ENCODE measurements at regions not wholly inside any gene's neighbourhood (a gene's known extent, or its start where the extent isn't known, plus 50 kb on each side); places are given as distances from the start of the nearest gene placed in this dataset.

GRCh38 chr4:128483041-128483440, 195.4 kb upstream of the PGRMC2 start:
- Histone ChIP-seq H3K27ac (ENCODE audit: low read length) (no peak overlapping the region), H3K36me3 (ENCODE audit: insufficient read depth, low read depth, low read length) (no peaks in the 10 kb centered on the region), H3K9me3 (ENCODE audit: insufficient read depth, low read depth, low read length) (no peaks in the 10 kb centered on the region), H3K27me3 (ENCODE audit: insufficient read depth, low read length) (no peaks in the 10 kb centered on the region), H3K9ac (ENCODE audit: low read depth, low read length) (no peak overlapping the region), H3K4me1 (ENCODE audit: insufficient read depth, low read length) (no peaks in the 10 kb centered on the region), H3K4me3 (ENCODE audit: low read length) (no peak overlapping the region)

GRCh38 chr4:128481752-128482480, 194.3 kb upstream of the PGRMC2 start:
- no peaks in the 10 kb centered on the region for H3K36me3 ChIP-seq (ENCODE audit: insufficient read depth, low read depth, low read length)
- no peaks in the 10 kb centered on the region for H3K27me3 ChIP-seq (ENCODE audit: insufficient read depth, low read length)
- no peak overlapping the region for H3K27ac ChIP-seq (ENCODE audit: low read length)
- H3K9ac ChIP-seq (ENCODE audit: low read depth, low read length), result no peak overlapping the region
- H3K9me3 ChIP-seq (ENCODE audit: insufficient read depth, low read depth, low read length), result no peaks in the 10 kb centered on the region
- no peaks in the 10 kb centered on the region for H3K4me1 ChIP-seq (ENCODE audit: insufficient read depth, low read length)
- H3K4me3 ChIP-seq (ENCODE audit: low read length), result no peak overlapping the region

DNA sequence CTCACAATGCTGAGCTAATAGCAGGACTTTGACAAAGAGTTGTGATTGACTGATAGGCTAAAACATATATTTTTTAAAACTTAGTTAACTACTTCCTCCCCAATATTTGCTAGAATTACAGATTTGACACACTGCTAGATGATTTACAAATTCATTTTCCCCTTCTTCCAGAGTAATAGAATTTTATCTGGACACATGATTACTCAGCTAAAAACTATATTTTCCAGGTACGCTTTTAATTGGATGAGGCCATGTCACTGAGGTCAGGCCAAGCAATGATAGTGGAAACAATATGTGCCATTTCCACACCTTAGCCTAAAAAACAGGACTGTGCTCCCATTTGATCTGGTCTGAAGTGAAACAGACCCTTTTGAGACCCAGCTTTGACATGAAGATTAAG, 193.3 kb upstream of the PGRMC2 start:
- Histone ChIP-seq H3K9me3 (ENCODE audit: insufficient read depth, low read depth, low read length) (no peaks in the 10 kb centered on the region), H3K4me3 (ENCODE audit: low read length) (no peak overlapping the region), H3K27ac (ENCODE audit: low read length) (no peak overlapping the region), H3K36me3 (ENCODE audit: insufficient read depth, low read depth, low read length) (no peaks in the 10 kb centered on the region), H3K9ac (ENCODE audit: low read depth, low read length) (no peak overlapping the region), H3K4me1 (ENCODE audit: insufficient read depth, low read length) (no peaks in the 10 kb centered on the region), H3K27me3 (ENCODE audit: insufficient read depth, low read length) (no peaks in the 10 kb centered on the region)

DNA sequence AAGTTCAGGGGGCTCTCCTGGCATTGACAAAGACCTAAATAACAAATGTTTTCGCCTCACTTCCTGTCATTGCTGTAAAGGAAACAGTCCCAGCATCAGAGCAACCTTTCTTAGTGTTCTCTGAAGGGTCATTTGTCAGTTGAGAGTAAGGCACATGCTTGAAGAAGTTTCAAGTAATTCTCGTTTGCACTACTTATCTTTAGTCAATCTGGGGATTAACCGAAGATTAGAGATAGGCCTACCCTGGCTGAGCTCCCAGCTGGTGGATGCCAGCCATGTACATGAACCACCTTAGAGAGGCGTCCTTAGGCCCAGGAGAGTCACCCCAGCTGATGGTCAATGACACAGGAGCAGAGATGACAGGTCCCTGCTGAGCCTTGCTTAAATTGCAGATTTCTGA, 189.9 kb upstream of the PGRMC2 start:
- Histone ChIP-seq H3K9ac (ENCODE audit: low read depth, low read length) (no peak overlapping the region), H3K4me3 (ENCODE audit: low read length) (no peak overlapping the region), H3K27me3 (ENCODE audit: insufficient read depth, low read length) (no peaks in the 10 kb centered on the region), H3K4me1 (ENCODE audit: insufficient read depth, low read length) (no peaks in the 10 kb centered on the region), H3K9me3 (ENCODE audit: insufficient read depth, low read depth, low read length) (no peaks in the 10 kb centered on the region), H3K27ac (ENCODE audit: low read length) (no peak overlapping the region), H3K36me3 (ENCODE audit: insufficient read depth, low read depth, low read length) (no peaks in the 10 kb centered on the region)

DNA sequence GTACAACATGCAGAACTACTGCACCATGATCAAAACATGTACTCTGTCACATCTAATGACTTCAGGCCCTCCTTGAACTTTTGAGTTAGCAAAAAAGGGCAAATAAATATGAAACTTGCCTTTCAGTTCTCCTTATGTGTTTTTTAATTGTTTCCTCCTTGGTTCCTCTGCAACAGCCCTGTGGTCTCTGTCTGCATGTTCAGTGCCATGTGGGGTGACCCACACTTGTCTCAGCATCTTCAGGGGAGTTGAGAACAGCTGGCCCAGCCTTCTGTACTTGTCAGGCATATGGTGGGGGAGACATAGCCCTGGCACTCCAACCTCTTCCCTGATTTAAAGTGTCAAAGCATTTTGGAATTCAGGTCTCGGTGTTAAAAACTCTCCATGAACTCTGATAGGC, 188.0 kb upstream of the PGRMC2 start:
- Histone ChIP-seq H3K9ac (ENCODE audit: low read depth, low read length) (no peak overlapping the region), H3K27ac (ENCODE audit: low read length) (no peak overlapping the region), H3K9me3 (ENCODE audit: insufficient read depth, low read depth, low read length) (no peaks in the 10 kb centered on the region), H3K36me3 (ENCODE audit: insufficient read depth, low read depth, low read length) (no peaks in the 10 kb centered on the region), H3K27me3 (ENCODE audit: insufficient read depth, low read length) (no peaks in the 10 kb centered on the region), H3K4me3 (ENCODE audit: low read length) (no peak overlapping the region), H3K4me1 (ENCODE audit: insufficient read depth, low read length) (no peaks in the 10 kb centered on the region)

DNA sequence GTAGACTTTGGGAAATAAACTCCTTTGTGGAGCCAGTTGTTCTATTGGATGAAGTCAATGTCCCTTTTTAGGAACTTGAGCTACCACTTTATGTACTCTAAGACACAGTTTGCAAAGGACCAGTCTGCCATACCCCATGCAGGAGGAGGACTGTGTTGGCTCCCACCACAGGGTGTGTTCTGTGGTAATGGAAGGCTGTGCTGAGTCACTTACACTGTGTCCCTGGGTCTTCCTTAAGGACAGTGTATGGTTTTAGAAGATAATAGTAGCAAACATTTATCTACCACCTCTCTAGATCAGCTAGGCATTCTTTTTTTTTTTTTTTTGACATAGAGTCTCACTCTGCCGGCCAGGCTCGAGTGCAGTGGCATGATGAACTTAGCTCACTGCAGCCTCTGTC, 184.0 kb upstream of the PGRMC2 start:
- Histone ChIP-seq H3K9me3 (ENCODE audit: insufficient read depth, low read depth, low read length) (no peaks in the 10 kb centered on the region), H3K27ac (ENCODE audit: low read length) (no peak overlapping the region), H3K9ac (ENCODE audit: low read depth, low read length) (no peak overlapping the region), H3K36me3 (ENCODE audit: insufficient read depth, low read depth, low read length) (no peaks in the 10 kb centered on the region), H3K4me3 (ENCODE audit: low read length) (no peak overlapping the region), H3K27me3 (ENCODE audit: insufficient read depth, low read length) (no peaks in the 10 kb centered on the region), H3K4me1 (ENCODE audit: insufficient read depth, low read length) (no peaks in the 10 kb centered on the region)

DNA sequence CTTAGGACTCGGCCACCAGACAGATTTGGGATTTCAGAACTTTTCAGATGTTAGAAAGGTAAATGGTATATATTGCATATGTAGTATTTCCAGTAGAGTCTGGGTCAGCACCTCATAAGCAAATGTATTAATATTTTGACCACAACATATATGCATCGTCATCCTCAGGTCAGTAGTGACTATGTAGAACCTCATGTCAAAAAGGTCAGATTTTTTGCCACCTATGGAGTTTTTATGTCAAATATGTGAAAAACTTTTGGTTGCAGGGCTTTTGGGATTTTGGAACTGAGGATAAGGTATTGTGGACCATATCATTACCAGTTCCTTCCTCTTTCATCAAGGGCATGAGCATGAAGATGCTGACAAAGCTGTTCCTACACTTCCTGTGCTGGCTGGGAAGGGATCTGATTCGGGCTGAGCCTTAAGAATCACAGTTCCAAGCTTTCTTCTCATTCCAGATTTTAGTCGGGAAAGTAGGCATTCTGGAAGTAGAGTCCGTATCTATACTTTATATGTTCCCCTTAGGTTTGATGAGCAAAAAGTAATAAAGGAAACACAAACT, 183.0 kb upstream of the PGRMC2 start:
- Histone ChIP-seq H3K4me3 (ENCODE audit: low read length) (no peak overlapping the region), H3K9ac (ENCODE audit: low read depth, low read length) (no peak overlapping the region), H3K36me3 (ENCODE audit: insufficient read depth, low read depth, low read length) (no peaks in the 10 kb centered on the region), H3K4me1 (ENCODE audit: insufficient read depth, low read length) (no peaks in the 10 kb centered on the region), H3K27me3 (ENCODE audit: insufficient read depth, low read length) (no peaks in the 10 kb centered on the region), H3K27ac (ENCODE audit: low read length) (no peak overlapping the region), H3K9me3 (ENCODE audit: insufficient read depth, low read depth, low read length) (no peaks in the 10 kb centered on the region)

DNA sequence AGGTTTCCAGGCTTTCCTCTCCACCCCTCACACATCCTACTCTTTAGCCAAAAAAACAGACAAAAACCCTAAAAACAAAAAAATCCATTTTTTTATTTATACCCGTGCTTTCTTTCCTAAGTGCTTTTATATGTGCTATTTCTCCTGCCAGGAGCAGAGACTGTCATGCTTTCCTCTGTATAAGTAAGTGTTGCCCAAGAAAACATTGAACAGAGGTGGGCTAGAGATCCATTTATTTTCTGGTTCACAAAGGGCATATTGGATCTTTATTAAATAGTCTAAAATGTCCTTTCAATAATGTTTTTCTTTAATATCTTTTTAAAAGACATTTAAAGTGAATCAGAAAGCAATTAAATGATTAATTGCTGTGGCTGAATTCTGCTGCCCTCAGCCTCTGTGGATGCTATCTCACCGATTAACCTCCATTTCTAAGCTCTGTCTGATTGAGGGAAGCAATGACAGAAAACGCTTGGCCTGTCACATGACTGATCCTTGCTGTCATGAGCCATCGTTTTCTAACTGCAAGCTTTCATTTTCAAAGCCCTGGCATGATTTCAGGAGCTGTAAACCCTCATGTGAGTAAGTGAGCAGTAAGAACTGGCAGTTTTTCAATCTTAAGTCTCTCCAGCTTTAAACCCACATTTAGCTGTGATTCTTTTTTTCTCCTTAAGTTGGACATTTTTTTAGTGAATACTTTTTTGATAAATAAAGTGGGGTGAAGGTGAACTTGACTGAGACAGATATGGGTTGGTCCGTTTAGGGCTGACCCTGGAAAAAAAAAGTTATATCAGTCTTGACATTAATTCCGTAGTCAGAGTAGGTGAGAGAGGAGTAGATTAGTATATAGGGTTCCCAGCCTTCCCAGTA, 180.7 kb upstream of the PGRMC2 start:
- H3K27me3 ChIP-seq (ENCODE audit: insufficient read depth, low read length), result no peaks in the 10 kb centered on the region
- no peak overlapping the region for H3K4me3 ChIP-seq (ENCODE audit: low read length)
- H3K9ac ChIP-seq (ENCODE audit: low read depth, low read length), result no peak overlapping the region
- no peaks in the 10 kb centered on the region for H3K9me3 ChIP-seq (ENCODE audit: insufficient read depth, low read depth, low read length)
- H3K4me1 ChIP-seq (ENCODE audit: insufficient read depth, low read length), result no peaks in the 10 kb centered on the region
- no peaks in the 10 kb centered on the region for H3K36me3 ChIP-seq (ENCODE audit: insufficient read depth, low read depth, low read length)
- no peak overlapping the region for H3K27ac ChIP-seq (ENCODE audit: low read length)

DNA sequence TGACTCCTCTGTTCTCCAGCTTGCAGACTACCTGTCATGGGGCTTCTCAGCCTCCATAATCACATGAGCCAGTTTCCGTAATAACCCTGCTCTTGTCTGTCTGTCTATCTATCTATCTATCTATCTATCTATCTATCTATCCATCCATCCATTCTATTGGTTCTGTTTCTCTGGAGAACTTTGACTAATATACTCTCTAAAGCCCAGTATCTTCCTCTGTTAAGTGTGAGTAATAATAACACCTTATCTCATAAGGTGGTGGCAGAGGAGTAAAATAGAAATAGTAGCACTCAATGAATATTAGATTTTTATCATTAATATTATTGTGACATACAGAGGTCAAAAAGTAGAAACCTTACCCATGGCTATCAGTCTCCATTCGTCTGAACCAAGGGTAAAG, 177.9 kb upstream of the PGRMC2 start:
- Histone ChIP-seq H3K9ac (ENCODE audit: low read depth, low read length) (no peak overlapping the region), H3K9me3 (ENCODE audit: insufficient read depth, low read depth, low read length) (0 out of 2 replicates have a peak, but pooled peaks cover 3% of the 10 kb centered on the region), H3K27ac (ENCODE audit: low read length) (no peak overlapping the region), H3K4me1 (ENCODE audit: insufficient read depth, low read length) (peaks cover 20% of the 10 kb centered on the region; the same call in 1 of the 2 replicates), H3K36me3 (ENCODE audit: insufficient read depth, low read depth, low read length) (no peaks in the 10 kb centered on the region), H3K4me3 (ENCODE audit: low read length) (no peak overlapping the region), H3K27me3 (ENCODE audit: insufficient read depth, low read length) (no peaks in the 10 kb centered on the region)

DNA sequence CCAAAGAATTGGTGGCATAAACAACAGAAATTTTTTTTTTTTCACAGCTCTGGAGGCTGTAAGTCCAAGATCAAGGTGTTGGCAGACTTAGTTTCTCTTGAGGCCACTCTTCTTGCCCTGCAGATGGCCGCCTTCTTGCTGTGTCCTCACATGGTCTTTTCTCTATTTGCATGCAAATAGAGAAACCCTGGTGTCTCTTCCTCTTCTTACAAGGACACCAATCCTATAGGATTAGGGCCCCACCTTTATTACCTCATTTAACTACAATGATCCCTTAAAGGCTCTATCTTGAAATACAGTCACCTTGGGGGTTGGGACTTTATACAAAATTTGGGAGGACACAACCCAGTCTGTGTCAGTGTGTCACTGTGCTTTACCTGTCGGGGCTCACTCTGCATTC, 175.4 kb upstream of the PGRMC2 start:
- Histone ChIP-seq H3K27ac (ENCODE audit: low read length) (no peak overlapping the region), H3K9me3 (ENCODE audit: insufficient read depth, low read depth, low read length) (0 out of 2 replicates have a peak, but pooled peaks cover 3% of the 10 kb centered on the region), H3K27me3 (ENCODE audit: insufficient read depth, low read length) (no peaks in the 10 kb centered on the region), H3K9ac (ENCODE audit: low read depth, low read length) (no peak overlapping the region), H3K4me3 (ENCODE audit: low read length) (peak overlapping the region; percentile 4; the same call in 1 of the 2 replicates), H3K36me3 (ENCODE audit: insufficient read depth, low read depth, low read length) (no peaks in the 10 kb centered on the region), H3K4me1 (ENCODE audit: insufficient read depth, low read length) (peaks cover 20% of the 10 kb centered on the region; the same call in 1 of the 2 replicates)

- Histone ChIP-seq H3K36me3 (ENCODE audit: insufficient read depth, low read depth, low read length) (no peaks in the 10 kb centered on the region), H3K4me3 (ENCODE audit: low read length) (peak overlapping the region; percentile 4; the same call in 1 of the 2 replicates), H3K27me3 (ENCODE audit: insufficient read depth, low read length) (no peaks in the 10 kb centered on the region), H3K27ac (ENCODE audit: low read length) (no peak overlapping the region), H3K9me3 (ENCODE audit: insufficient read depth, low read depth, low read length) (0 out of 2 replicates have a peak, but pooled peaks cover 3% of the 10 kb centered on the region), H3K4me1 (ENCODE audit: insufficient read depth, low read length) (peaks cover 20% of the 10 kb centered on the region; the same call in 1 of the 2 replicates), H3K9ac (ENCODE audit: low read depth, low read length) (no peak overlapping the region)
Measured at GRCh38 chr4:128462103-128462783, 174.6 kb upstream of the PGRMC2 start.
